IPS DF 6.9 (cell line): ENCODE measurements at regions not wholly inside any gene's neighbourhood (a gene's known extent, or its start where the extent isn't known, plus 50 kb on each side); places are given as distances from the start of the nearest gene placed in this dataset.

Experiments
- DNase-seq: peaks from one replicate; pipeline ENCODE4 v3.0.0-alpha.2; 2013; ENCODE audit warnings: low read depth, low spot score
- H3K27ac ChIP-seq: one replicate; pipeline ENCODE4 v1.5.1; 2013; ENCODE audit warnings: low read length, control low read depth
- H3K27me3 ChIP-seq: 2 replicates; pipeline ENCODE4 v1.6.1; 2013; ENCODE audit warnings: mild to moderate bottlenecking, low read length; ENCODE audit not compliant: control insufficient read depth, insufficient read depth
- H3K36me3 ChIP-seq: 2 replicates; pipeline ENCODE4 v1.6.1; 2013; ENCODE audit warnings: low read length; ENCODE audit not compliant: control insufficient read depth, insufficient read depth
- H3K4me1 ChIP-seq: 2 replicates; pipeline ENCODE4 v1.6.1; 2013; ENCODE audit warnings: low read length; ENCODE audit not compliant: control insufficient read depth, insufficient read depth
- H3K4me3 ChIP-seq: 2 replicates; pipeline ENCODE4 v1.5.1; 2013; ENCODE audit warnings: mild to moderate bottlenecking, low read length
- H3K9me3 ChIP-seq: 2 replicates; pipeline ENCODE4 v1.6.1; 2013; ENCODE audit warnings: low read length, inconsistent platforms; ENCODE audit not compliant: control insufficient read depth, insufficient read depth
- WGBS: extraction: QIAGEN DNeasy Blood & Tissue Kit; methylation state at CpG from one replicate; pipeline ENCODE4 v1.1.7; 2013; ENCODE audit warnings: mixed read lengths, missing lambda C conversion rate; ENCODE audit not compliant: insufficient read length, insufficient coverage; 5-methylcytosine and 5-hydroxymethylcytosine counted together

DNA sequence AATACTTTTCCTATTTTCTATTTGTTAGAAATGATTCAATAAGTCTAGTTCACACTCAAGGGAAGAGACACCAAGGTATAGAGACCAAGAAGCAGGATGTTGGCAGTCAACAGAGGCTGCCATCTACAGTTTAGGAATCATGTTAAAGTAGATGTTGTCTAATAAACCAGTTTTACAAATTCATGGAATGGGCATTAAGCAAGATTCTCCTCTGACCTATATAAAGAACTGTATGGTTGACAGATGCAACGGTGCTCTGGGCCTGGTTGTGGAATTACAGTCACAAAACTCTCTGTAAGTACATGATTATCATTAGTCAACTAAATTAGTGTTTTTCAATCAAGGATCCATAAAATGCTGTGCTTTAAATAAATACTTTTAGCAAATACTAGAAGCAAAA lies 475.1 kb downstream of the NAV3 start:
- peaks cover 1% of the 10 kb centered on the region; the same call in 1 of the 2 replicates for H3K9me3 ChIP-seq
- H3K4me1 ChIP-seq: no peaks in the 10 kb centered on the region
- H3K27me3 ChIP-seq: no peaks in the 10 kb centered on the region
- H3K36me3 ChIP-seq: no peaks in the 10 kb centered on the region
- no peak for DNase-seq
- H3K27ac ChIP-seq: no peak overlapping the region
- H3K4me3 ChIP-seq: no peak overlapping the region
- WGBS: no CpG with 5 or more reads among the region's 1 CpG

DNA sequence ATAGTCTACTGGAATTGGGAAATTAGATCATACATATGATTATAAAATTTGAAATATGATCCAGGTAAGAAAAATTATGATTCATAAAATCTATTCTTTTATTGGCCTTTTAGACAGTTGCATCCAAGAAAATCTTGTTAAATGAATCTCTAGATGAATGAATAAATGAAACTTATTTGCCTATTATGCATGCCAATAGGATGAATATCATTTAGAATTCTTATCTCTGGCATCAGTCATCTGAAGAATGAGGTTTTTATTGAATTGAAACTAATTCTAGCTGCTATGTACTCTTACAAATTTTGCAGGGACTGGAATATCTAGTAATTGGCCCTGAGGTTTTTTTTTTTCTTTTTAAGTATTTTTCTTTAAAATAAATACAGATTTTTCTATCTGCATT lies 475.5 kb downstream of the NAV3 start:
- Histone ChIP-seq H3K4me1 (no peaks in the 10 kb centered on the region), H3K36me3 (no peaks in the 10 kb centered on the region), H3K4me3 (no peak overlapping the region), H3K27me3 (no peaks in the 10 kb centered on the region), H3K27ac (no peak overlapping the region), H3K9me3 (peaks cover 1% of the 10 kb centered on the region; the same call in 1 of the 2 replicates)
- DNase-seq: no peak

DNA sequence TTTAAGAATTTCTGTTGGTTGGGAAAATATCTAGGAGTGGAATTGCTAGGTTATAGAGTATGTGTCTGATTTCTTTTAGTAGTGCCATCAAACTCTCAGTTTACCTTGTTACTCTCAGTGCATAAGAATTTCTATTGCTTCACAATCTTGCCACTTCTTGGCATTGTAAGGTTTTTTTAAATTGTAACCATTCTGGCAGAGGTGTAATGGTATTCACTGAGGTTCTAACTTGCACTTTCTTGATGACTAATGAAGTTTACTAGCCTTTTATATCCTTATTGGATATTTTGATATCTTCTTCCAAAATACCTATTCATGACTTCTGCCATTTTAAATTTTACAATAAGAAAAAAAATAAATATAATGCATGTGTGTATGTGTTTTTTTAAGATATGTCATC lies 478.0 kb downstream of the NAV3 start:
- no peak for DNase-seq
- H3K9me3 ChIP-seq: peaks cover 1% of the 10 kb centered on the region; the same call in 1 of the 2 replicates
- H3K27me3 ChIP-seq: no peaks in the 10 kb centered on the region
- no peak overlapping the region for H3K4me3 ChIP-seq
- no peaks in the 10 kb centered on the region for H3K36me3 ChIP-seq
- H3K4me1 ChIP-seq: no peaks in the 10 kb centered on the region
- H3K27ac ChIP-seq: no peak overlapping the region

DNA sequence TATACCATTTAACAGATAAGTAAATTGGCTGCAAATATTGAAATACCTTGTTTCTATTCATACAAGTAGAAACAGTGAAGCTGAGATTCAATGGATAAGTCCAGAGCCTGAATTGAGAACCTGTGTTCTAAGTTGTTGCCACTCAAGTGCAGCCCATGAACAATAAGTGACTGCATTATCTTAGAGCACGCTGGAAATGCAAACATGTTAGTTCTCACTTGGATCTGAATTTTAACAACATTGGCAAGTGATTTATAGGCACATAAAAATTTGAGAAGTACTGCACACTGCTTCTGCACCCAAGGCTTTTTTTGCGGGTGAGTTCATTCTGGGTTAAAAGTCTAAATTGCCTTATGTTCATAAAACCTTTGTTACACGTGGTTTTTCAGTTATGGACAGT lies 484.3 kb downstream of the NAV3 start:
- H3K4me3 ChIP-seq: no peak overlapping the region
- DNase-seq: no peak
- no CpG with 5 or more reads among the region's 3 CpGs for WGBS

DNA sequence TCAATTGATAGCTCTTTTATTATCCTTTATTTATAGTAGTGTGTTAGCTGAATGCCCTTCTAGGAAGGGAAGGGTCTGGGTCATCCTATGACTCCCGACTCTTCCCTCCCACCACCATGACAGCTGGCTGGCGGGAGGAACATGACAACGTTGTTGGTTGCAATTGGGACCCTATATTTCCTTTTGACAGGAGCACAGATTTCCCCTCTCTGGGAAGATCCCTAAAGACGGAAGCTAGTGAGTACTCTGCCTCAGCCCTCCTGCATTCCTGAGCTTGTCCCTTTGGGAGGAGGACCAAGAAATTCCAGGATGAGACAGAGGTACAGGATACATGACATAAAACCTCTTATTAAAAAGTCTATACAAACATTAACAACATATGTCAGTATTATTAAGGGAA lies 485.4 kb downstream of the NAV3 start:
- DNase-seq: no peak
- H3K4me3 ChIP-seq: no peak overlapping the region
- no peaks in the 10 kb centered on the region for H3K9me3 ChIP-seq
- no peak overlapping the region for H3K27ac ChIP-seq
- H3K4me1 ChIP-seq: no peaks in the 10 kb centered on the region
- WGBS: no CpG with 5 or more reads among the region's 4 CpGs
- no peaks in the 10 kb centered on the region for H3K36me3 ChIP-seq
- H3K27me3 ChIP-seq: no peaks in the 10 kb centered on the region

More for the DNA sequence above, 484.3 kb downstream of the NAV3 start:
- Histone ChIP-seq H3K36me3 (no peaks in the 10 kb centered on the region), H3K4me1 (no peaks in the 10 kb centered on the region), H3K27me3 (no peaks in the 10 kb centered on the region), H3K9me3 (no peaks in the 10 kb centered on the region), H3K27ac (no peak overlapping the region)

DNA sequence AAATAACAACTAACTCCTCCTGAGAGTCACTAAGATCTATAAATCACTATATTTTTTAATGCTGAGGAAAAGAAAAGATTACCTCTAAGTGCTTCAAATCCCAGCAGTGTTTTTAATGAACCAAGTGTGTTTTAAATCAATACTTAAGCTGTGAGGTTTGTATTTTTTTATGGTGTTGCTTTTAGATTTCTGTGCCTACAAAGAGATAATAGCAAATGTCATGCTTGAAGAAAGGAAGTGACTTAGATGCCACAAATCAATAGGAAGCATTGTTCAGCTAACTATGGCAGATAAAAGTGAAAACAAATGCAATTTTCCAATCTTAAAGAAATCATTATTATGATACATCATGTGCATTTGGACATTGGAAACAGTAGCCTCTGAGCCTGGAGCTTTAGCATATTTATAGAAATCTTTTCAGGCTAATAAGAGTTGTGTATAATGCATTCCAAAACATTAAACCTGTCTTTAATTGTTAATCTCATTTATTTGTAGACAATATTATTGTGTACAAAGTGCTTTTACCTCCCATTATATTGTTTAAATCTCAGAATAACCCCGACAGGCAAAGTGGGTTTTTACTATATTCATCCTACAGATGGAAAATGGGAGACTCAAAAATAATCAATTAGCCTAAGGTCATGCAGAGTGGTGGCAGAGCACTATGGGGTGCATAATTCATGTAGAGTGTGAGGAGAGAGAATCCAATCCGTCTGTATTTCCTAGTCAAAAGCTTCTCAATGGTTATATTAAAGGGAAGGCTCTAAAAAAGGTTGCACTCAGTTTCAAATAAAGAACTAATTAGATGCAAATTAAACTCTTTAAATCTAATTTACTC lies 486.2 kb downstream of the NAV3 start:
- no peaks in the 10 kb centered on the region for H3K36me3 ChIP-seq
- WGBS: no CpG with 5 or more reads among the region's 2 CpGs
- H3K4me3 ChIP-seq: no peak overlapping the region
- no peak for DNase-seq
- H3K4me1 ChIP-seq: no peaks in the 10 kb centered on the region
- H3K27me3 ChIP-seq: no peaks in the 10 kb centered on the region
- H3K9me3 ChIP-seq: no peaks in the 10 kb centered on the region
- H3K27ac ChIP-seq: no peak overlapping the region

DNA sequence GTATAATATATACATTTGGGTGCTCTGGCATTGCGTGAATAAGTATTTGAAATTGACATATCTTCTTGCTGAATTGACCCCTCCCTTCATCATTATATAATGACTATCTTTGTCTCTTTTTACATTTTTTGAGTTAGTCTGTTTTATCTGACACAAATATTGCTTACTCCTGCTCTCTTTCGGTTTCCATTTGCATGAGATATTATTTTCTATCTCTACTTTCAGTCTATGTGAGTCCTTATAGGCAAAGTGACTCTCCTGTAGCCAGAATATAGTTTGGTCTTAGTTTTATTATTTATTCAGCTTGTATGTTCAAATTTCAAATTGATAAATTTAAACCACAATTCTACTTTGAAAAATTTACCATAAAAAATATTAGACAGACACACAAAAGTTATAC lies 491.0 kb downstream of the NAV3 start:
- no CpG with 5 or more reads among the region's 2 CpGs for WGBS
- DNase-seq: no peak
- H3K9me3 ChIP-seq: no peaks in the 10 kb centered on the region
- H3K4me3 ChIP-seq: no peak overlapping the region
- H3K27ac ChIP-seq: no peak overlapping the region
- no peaks in the 10 kb centered on the region for H3K36me3 ChIP-seq
- no peaks in the 10 kb centered on the region for H3K27me3 ChIP-seq
- H3K4me1 ChIP-seq: no peaks in the 10 kb centered on the region

DNA sequence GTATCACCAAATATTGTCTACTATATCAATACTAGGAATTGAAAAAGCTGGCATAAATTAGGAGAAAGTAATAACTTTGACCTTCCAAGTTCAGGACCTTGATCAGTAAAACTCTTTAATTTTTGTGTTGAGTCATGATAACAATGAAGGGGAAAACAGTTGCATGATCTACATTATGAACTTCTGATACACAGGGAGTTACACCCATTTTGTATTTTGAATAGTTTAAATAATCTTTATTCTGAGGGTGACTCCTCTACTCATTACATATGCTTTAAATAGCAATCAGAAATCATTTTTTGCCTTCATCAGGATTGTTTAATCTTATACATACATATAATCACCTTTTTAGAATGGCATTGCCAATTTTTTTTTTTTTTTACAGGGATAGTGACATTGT lies 492.5 kb downstream of the NAV3 start:
- H3K27ac ChIP-seq: no peak overlapping the region
- no peaks in the 10 kb centered on the region for H3K27me3 ChIP-seq
- no peaks in the 10 kb centered on the region for H3K4me1 ChIP-seq
- no peaks in the 10 kb centered on the region for H3K9me3 ChIP-seq
- no peak overlapping the region for H3K4me3 ChIP-seq
- DNase-seq: no peak
- H3K36me3 ChIP-seq: no peaks in the 10 kb centered on the region

DNA sequence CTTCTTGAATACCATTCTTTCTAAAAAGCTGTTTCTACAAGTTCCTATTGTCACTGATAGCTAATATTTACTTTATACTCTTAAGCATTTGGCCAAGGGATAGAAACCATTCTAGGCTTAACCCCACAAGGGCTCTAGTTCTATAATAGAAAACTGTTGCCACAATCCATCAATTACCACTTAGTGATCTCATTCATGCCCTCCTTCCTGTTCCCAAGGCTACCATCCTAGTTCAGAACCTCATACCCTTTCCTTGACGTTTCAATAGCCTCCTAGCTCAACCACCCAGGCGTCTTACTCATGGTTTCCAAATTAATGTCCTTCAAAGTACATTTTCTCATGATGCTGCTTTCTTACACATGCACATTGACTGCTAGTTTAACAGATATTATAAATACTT lies 493.5 kb downstream of the NAV3 start:
- Histone ChIP-seq H3K4me3 (no peak overlapping the region), H3K27me3 (no peaks in the 10 kb centered on the region), H3K27ac (no peak overlapping the region), H3K9me3 (no peaks in the 10 kb centered on the region), H3K36me3 (no peaks in the 10 kb centered on the region), H3K4me1 (no peaks in the 10 kb centered on the region)
- WGBS: no CpG with 5 or more reads among the region's 2 CpGs
- no peak for DNase-seq

DNA sequence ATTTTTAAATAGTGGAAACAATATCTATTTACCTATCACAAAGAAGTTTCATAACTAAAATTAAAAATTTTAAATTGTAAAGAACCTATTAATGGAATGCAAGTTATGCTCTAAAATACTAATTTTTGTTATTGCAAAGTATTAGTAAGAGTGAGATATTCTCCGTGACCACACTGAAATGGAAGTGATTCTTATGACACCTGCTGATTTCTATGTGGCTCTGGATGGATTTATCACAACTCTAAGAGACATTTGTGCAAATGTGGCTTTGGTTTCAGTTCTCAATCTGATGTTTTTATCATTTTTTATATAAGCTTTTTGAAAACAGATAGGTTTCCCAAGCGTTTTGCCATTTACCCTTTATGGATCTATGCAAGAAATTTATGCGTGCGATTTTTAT lies 497.8 kb downstream of the NAV3 start:
- H3K4me3 ChIP-seq: no peak overlapping the region
- no peak overlapping the region for H3K27ac ChIP-seq
- no CpG with 5 or more reads among the region's 4 CpGs for WGBS
- no peaks in the 10 kb centered on the region for H3K36me3 ChIP-seq
- no peaks in the 10 kb centered on the region for H3K4me1 ChIP-seq
- DNase-seq: no peak
- H3K27me3 ChIP-seq: no peaks in the 10 kb centered on the region
- no peaks in the 10 kb centered on the region for H3K9me3 ChIP-seq

DNA sequence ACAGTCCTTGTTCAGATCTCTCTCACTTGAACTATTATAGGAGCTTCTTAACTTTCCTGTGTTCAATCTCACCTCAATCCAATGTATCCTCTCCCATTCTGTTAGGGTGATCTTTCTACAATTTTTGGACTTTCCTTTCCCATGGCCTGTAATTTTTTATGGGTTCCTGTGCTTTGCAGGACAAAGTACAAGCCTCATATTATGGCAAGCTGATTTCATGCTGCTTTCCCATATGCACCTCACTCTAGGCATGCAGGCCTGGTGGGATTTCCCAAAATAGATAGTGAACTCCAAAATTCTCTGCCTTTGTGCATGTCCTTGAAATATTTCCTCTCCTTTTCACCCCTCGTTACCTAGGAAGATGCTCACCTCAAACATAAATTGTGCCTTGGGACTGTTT lies 499.4 kb downstream of the NAV3 start:
- Histone ChIP-seq H3K4me3 (no peak overlapping the region), H3K4me1 (no peaks in the 10 kb centered on the region), H3K36me3 (no peaks in the 10 kb centered on the region), H3K27ac (no peak overlapping the region), H3K9me3 (no peaks in the 10 kb centered on the region), H3K27me3 (no peaks in the 10 kb centered on the region)
- DNase-seq: no peak
- no CpG with 5 or more reads among the region's 1 CpG for WGBS
